Heart right ventricle (tissue), 16 donors: ENCODE measurements at regions not wholly inside any gene's neighbourhood (a gene's known extent, or its start where the extent isn't known, plus 50 kb on each side); places are given as distances from the start of the nearest gene placed in this dataset.

Experiments used
- ATAC-seq, 8 donors: fragments of 200-7000 bp; cut with Tn5 transposase; one replicate each; pipeline ENCODE4 v1.9.1; 2020; ENCODE audit warnings: mild to moderate bottlenecking in 8 of 8, moderate library complexity in 8 of 8, moderate number of reproducible peaks in 1 of 8
- DNase-seq, 2 donors: peaks; one replicate each; pipeline ENCODE4 v3.0.0-alpha.2; 2020
- H3K27ac ChIP-seq, 10 donors: fragments of 200-600 bp; sonication (generic) in 2 of 10; one replicate each; pipeline versions ENCODE4 v1.5.0 to v1.8.0; 2020 to 2022; ENCODE audit warnings: mild to moderate bottlenecking in 3 of 10
- H3K27me3 ChIP-seq, 7 donors: fragments of 200-600 bp; one replicate each; pipeline ENCODE4 v1.8.0; 2021 to 2022; ENCODE audit warnings: mild to moderate bottlenecking in 2 of 7
- H3K36me3 ChIP-seq, 9 donors: fragments of 200-600 bp; sonication (generic) in 1 of 9; one replicate each; pipeline versions ENCODE4 v1.5.0 to v1.8.0; 2020 to 2022; ENCODE audit warnings: mild to moderate bottlenecking in 2 of 9
- H3K4me1 ChIP-seq, 9 donors: fragments of 200-600 bp; sonication (generic) in 1 of 9; one replicate each; pipeline versions ENCODE4 v1.5.0 to v1.8.0; 2020 to 2022; ENCODE audit warnings: mild to moderate bottlenecking in 4 of 9
- H3K4me3 ChIP-seq, 10 donors: fragments of 200-600 bp; sonication (generic) in 2 of 10; one replicate each; pipeline versions ENCODE4 v1.5.0 to v1.8.0; 2020 to 2022; ENCODE audit warnings: mild to moderate bottlenecking in 7 of 10, moderate library complexity in 2 of 10
- H3K9me3 ChIP-seq, 11 donors: fragments of 200-600 bp in 10 of 11; sonication (generic) in 2 of 11; one replicate each; pipeline versions ENCODE4 v1.5.0 to v1.8.0; 2013 to 2022; ENCODE audit warnings: mild to moderate bottlenecking in 2 of 11, control low read depth in 1 of 11, moderate library complexity in 1 of 11
- CTCF ChIP-seq, 9 donors: fragments of 200-600 bp; sonication (generic) in 2 of 9; IDR thresholded peaks; one replicate each; pipeline versions ENCODE4 v1.5.0 to v1.8.0; 2021 to 2022; ENCODE audit warnings: antibody characterized with exemption in 9 of 9, mild to moderate bottlenecking in 5 of 9, moderate library complexity in 1 of 9
- WGBS, 2 donors: extraction: QIAGEN DNeasy Blood & Tissue Kit; methylation state at CpG; one replicate each; pipeline ENCODE4 v1.1.7; 2013; ENCODE audit warnings: inconsistent platforms in 1 of 2; 5-methylcytosine and 5-hydroxymethylcytosine counted together
- intact Hi-C, 10 donors: fragments of 100-400 bp; cut with DNase I; formaldehyde crosslinking; loops; one replicate each; pipeline versions ENCODE4 v1.11.1 to v1.14.2; 2022
- donor health status: Arrhythmogenic right ventricular cardiomyopathy.
- donor health status: ischemic (EF 13 %, LVEDD 7.1; RV severe dilation, severe dysfunction).
- donor health status: healthy with polysubstance abuse.
- donor health status: DM: no; HTN: yes; CAD: no.
- donor health status: DM: no; HTN: no; CAD: no.
- donor health status: ischemic (EF 25% LVEDD 6.9; RV normal size, moderate dysfunction).
- donor health status: ischemic (EF 25% LVEDD 5.7; RV mildly dilated, moderate dysfunction).
- donor health status: healthy.
- donor health status: DM: yes; HTN: yes; CAD: no.
- donor health status: Ischemic cardiomyopathy.
- donor health status: ischemic (EF 35%, LVEDD 5.7; RV mildly dilated, moderate dysfunction).
- donor health status: nonischemic (EF 11% LVEDD 7.7; RV severe dilation, severe dysfunction).
- donor health status: DM: yes; HTN: yes; CAD: no.
- donor health status: PGD.
- donor health status: ischemic (EF 29% LVEDD 5.4; RV normal size, mild dysfunction).
- donor health status: nonischemic (EF 23%, LVEDD 6.1; RV moderate dilation, normal function).

DNA sequence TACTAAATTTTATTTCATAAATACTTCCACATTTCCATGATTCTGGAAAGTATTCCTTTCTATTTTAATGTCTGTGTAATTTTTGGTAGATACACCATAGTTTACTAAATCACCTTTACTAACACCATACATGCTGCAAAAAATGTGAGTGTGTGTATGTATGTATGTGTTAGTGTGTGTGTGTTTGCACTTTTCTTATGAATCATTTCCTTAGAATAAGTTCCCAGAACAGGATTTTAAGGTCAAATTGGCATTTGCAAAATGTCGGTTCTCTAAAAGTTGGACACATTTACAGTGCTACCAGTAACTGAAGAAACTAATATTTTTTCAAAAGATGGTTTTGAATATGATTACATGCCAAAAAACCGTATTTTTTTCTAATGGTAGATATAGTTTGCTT is 137.1 kb downstream of the CYB561 start:
- H3K36me3 ChIP-seq, result peaks cover 0 to under 1% (median 0%) of the 10 kb centered on the region in 9 donors

DNA sequence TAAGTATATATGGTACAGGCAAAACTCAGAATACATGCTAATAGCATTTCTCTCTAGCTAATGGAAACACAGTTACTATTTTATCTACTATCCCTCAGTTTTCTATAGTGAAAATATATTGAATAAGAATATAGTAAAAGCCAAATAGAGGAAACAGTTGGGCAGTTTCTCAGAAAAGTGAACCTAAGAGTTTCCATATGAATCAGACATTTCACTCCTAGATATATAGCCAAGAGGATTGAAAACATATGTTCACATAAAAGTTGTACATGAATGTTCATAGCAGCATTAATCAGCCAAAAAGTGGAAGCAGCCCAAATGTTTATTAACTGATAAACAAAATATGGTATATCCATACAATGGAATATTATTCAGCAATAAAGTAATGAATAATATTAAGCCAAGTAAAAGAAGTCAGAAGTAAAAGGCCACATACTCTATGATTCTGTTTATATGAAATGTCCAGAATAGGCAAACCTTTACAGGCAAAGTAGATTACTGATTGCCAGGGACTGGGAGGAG is 134.6 kb downstream of the CYB561 start:
- Histone ChIP-seq H3K27ac (no peak overlapping the region), H3K27me3 (peaks cover 0 to 8% (median 0%) of the 10 kb centered on the region in 7 donors), H3K4me1 (peaks cover 0 to 10% (median 0%) of the 10 kb centered on the region in 9 donors), H3K4me3 (no peak overlapping the region), H3K36me3 (peaks cover 0 to 21% (median 0%) of the 10 kb centered on the region in 9 donors), H3K9me3 (peaks cover 0 to 11% (median 0%) of the 10 kb centered on the region in 11 donors)
- ATAC-seq (no peak), DNase-seq (no peak)
- intact Hi-C loops, result no loop called here
- no peak for TF ChIP-seq CTCF (IDR thresholded peaks at IDR 0.05)

More for the DNA sequence above, 137.1 kb downstream of the CYB561 start:
- H3K4me3 ChIP-seq, result no peak overlapping the region
- H3K9me3 ChIP-seq, result peaks cover 0 to 11% (median 0%) of the 10 kb centered on the region in 11 donors
- no peak for ATAC-seq
- TF ChIP-seq CTCF (IDR thresholded peaks at IDR 0.05), result no peak
- intact Hi-C loops, result no loop called here
- H3K4me1 ChIP-seq, result no peaks in the 10 kb centered on the region
- no peak for DNase-seq
- H3K27ac ChIP-seq, result no peak overlapping the region
- 58 to 63% methylated on average over 2 of the region's 2 CpGs for WGBS, 2 donors
- peaks cover 0 to 6% (median 0%) of the 10 kb centered on the region in 7 donors for H3K27me3 ChIP-seq

- H3K4me3 ChIP-seq, result no peak overlapping the region
- no peak for DNase-seq
- no peak for ATAC-seq
- H3K27ac ChIP-seq, result no peak overlapping the region
- peaks cover 0 to 12% (median 0%) of the 10 kb centered on the region in 9 donors for H3K4me1 ChIP-seq
- intact Hi-C loops, result no loop called here
- H3K9me3 ChIP-seq, result peaks cover 0 to 11% (median 0%) of the 10 kb centered on the region in 11 donors
- 96 to 97% methylated on average over 10 of the region's 10 CpGs for WGBS, 2 donors
- H3K36me3 ChIP-seq, result peaks cover 0 to 40% (median 7%) of the 10 kb centered on the region in 9 donors
- peaks cover 0 to 13% (median 0%) of the 10 kb centered on the region in 7 donors for H3K27me3 ChIP-seq
- TF ChIP-seq CTCF (IDR thresholded peaks at IDR 0.05), result no peak
Measured at GRCh38 chr17:63314761-63315160, 131.3 kb downstream of the CYB561 start.

GRCh38 chr17:63316100-63316499 is 130.0 kb downstream of the CYB561 start:
- WGBS, 2 donors, result 24 to 29% methylated on average over 1 of the region's 1 CpG
- no peak overlapping the region for H3K4me3 ChIP-seq
- H3K4me1 ChIP-seq, result peaks cover 0 to 12% (median 0%) of the 10 kb centered on the region in 9 donors
- ATAC-seq (peak in 1 of 8 donors; percentile 39), DNase-seq (no peak)
- intact Hi-C loops, result no loop called here
- no peak overlapping the region for H3K27ac ChIP-seq
- peaks cover 0 to 54% (median 11%) of the 10 kb centered on the region in 9 donors for H3K36me3 ChIP-seq
- H3K9me3 ChIP-seq, result peaks cover 0 to 3% (median 0%) of the 10 kb centered on the region in 11 donors
- H3K27me3 ChIP-seq, result peaks cover 0 to 13% (median 0%) of the 10 kb centered on the region in 7 donors
- no peak for TF ChIP-seq CTCF (IDR thresholded peaks at IDR 0.05)
